OCI-LY7 (cell line): ENCODE measurements at regions not wholly inside any gene's neighbourhood (a gene's known extent, or its start where the extent isn't known, plus 50 kb on each side); places are given as distances from the start of the nearest gene placed in this dataset.

Experiments used
- BruUV-seq: library from RNA; stranded (reverse); fragments of 400-500 nt; replicated peaks from 2 replicates; lab custom pipeline; 2021; lab: Mats Ljungman, UMichigan
- CTCF ChIA-PET: fragments of 300-600 bp; sonication (Branson Sonifier 250); formaldehyde crosslinking; loops from one replicate; lab custom pipeline; 2022; ENCODE audit warnings: antibody characterized with exemption; ENCODE audit not compliant: unreplicated experiment; lab: Charles Lee
- POLR2A ChIA-PET: fragments of 300-600 bp; sonication (Branson Sonifier 250); formaldehyde crosslinking; loops from one replicate; lab custom pipeline; 2022; ENCODE audit warnings: antibody characterized with exemption; lab: Charles Lee
- DNase-seq: peaks from one replicate; pipeline ENCODE4 v3.0.0-alpha.2; 2015; ENCODE audit warnings: low spot score
- H2AFZ ChIP-seq: fragments of 200-600 bp; sonication (generic), shearing (Covaris generic); 2 replicates; pipeline ENCODE4 v1.6.1; 2014; ENCODE audit warnings: mild to moderate bottlenecking, antibody characterized with exemption, low read length, moderate library complexity
- H3K27ac ChIP-seq: fragments of 200-600 bp; sonication (generic); 2 replicates; pipeline ENCODE4 v1.5.1; 2014; ENCODE audit warnings: mixed run types, low read depth, mild to moderate bottlenecking, moderate library complexity, low read length, inconsistent platforms; ENCODE audit not compliant: poor library complexity, severe bottlenecking
- H3K36me3 ChIP-seq: fragments of 200-600 bp; sonication (generic); 2 replicates; pipeline ENCODE4 v1.6.1; 2014; ENCODE audit warnings: mild to moderate bottlenecking, antibody characterized with exemption, low read length, moderate library complexity, mixed read lengths; ENCODE audit not compliant: insufficient read depth
- H3K4me1 ChIP-seq: fragments of 200-600 bp; sonication (generic); 2 replicates; pipeline ENCODE4 v1.5.1; 2014; ENCODE audit warnings: mild to moderate bottlenecking, low read length; ENCODE audit not compliant: insufficient read depth, poor library complexity, severe bottlenecking
- H3K4me2 ChIP-seq: fragments of 200-600 bp; sonication (generic); 2 replicates; pipeline ENCODE4 v1.6.1; 2014; ENCODE audit warnings: mild to moderate bottlenecking, low read length
- H3K4me3 ChIP-seq: fragments of 200-600 bp; sonication (generic); 2 replicates; pipeline ENCODE4 v1.5.1; 2014; ENCODE audit warnings: mild to moderate bottlenecking, low read depth, low read length; ENCODE audit not compliant: poor library complexity, severe bottlenecking
- H3K79me2 ChIP-seq: fragments of 200-600 bp; sonication (generic); 2 replicates; pipeline ENCODE4 v1.6.1; 2016; ENCODE audit warnings: low read depth, mild to moderate bottlenecking, low read length, moderate library complexity, mixed read lengths; ENCODE audit not compliant: insufficient read depth
- H3K9me2 ChIP-seq: fragments of 200-600 bp; sonication (generic); 2 replicates; pipeline ENCODE4 v1.6.1; 2016; ENCODE audit warnings: mild to moderate bottlenecking, low read length, mixed read lengths; ENCODE audit not compliant: insufficient read depth
- H3K9me3 ChIP-seq: fragments of 200-600 bp; sonication (generic); 2 replicates; pipeline ENCODE4 v1.6.1; 2014; ENCODE audit warnings: mild to moderate bottlenecking, mixed run types, low read length, mixed read lengths
- H4K20me1 ChIP-seq: fragments of 200-600 bp; sonication (generic); 2 replicates; pipeline ENCODE4 v1.6.1; 2014; ENCODE audit warnings: mild to moderate bottlenecking, antibody characterized with exemption, low read length, moderate library complexity, mixed read lengths; ENCODE audit not compliant: insufficient read depth
- EZH2phosphoT487 ChIP-seq: fragments of 200-600 bp; sonication (generic); IDR thresholded peaks from 2 replicates; pipeline ENCODE4 v1.6.1; 2018; ENCODE audit warnings: low read depth, borderline replicate concordance, mild to moderate bottlenecking, mixed run types, antibody characterized with exemption, low read length, moderate library complexity, mixed read lengths
- intact Hi-C: fragments of 100-400 bp; cut with micrococcal nuclease; formaldehyde crosslinking; loops from one replicate; pipeline ENCODE4 v1.10.0; 2022; ENCODE audit not compliant: unreplicated experiment
- TF ChIP-seq, protein P1 (sequence below): fragments of 200-600 bp; sonication (generic); conservative IDR thresholded peaks from 2 replicates; pipeline ENCODE4 v1.5.1; 2014; ENCODE audit warnings: mild to moderate bottlenecking, antibody characterized with exemption, low read length, moderate library complexity, mixed read lengths

DNA sequence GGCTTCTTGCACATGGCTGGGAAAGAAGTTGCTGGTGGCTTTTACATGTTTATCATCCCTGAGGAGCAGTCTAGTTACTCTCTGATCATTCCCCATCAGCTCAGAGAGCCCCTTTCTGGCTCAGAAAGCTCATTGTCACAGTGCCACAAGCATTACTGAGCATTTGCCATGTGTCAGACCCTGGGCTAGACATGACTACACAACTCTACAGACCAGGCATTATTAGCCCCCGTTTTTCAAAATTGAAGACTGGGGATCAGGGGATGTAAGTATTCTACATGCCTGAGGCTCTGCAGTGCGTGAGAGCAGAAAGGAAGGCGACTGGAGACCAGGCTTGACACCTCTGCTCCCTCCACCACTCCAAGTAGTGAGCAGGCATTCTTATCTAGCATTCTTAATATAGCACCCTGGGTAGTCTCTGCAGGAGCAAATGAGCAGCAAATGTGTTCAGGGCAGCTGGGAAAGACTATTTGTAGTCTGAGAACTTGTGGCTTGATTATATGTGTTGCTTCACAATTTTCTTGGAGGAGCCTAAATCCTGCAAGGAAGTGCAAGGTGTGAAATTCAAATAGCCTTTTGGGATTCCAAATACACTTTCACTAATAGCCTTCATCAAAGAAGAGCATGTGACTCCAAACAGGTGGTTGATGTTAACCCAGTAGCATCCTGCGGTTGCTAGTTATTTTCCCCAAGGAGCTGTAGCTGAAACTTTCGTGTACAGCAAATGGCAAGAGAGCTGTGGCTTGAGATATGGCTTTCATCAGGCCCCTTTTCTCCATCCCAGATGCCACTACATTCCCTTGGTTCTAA is 143.2 kb downstream of the DDX1 start:
- Histone ChIP-seq H3K36me3 (no peaks in the 10 kb centered on the region), H3K27ac (no peak overlapping the region), H2AFZ (no peak overlapping the region), H3K9me3 (no peaks in the 10 kb centered on the region), H3K9me2 (no peaks in the 10 kb centered on the region), H3K79me2 (no peaks in the 10 kb centered on the region), H3K4me1 (peaks cover 10% of the 10 kb centered on the region), H3K4me2 (no peak overlapping the region), H4K20me1 (no peaks in the 10 kb centered on the region), H3K4me3 (no peak overlapping the region)
- no peak for DNase-seq
- TF ChIP-seq EZH2phosphoT487 = no peak
- TF ChIP-seq, protein P1, sequence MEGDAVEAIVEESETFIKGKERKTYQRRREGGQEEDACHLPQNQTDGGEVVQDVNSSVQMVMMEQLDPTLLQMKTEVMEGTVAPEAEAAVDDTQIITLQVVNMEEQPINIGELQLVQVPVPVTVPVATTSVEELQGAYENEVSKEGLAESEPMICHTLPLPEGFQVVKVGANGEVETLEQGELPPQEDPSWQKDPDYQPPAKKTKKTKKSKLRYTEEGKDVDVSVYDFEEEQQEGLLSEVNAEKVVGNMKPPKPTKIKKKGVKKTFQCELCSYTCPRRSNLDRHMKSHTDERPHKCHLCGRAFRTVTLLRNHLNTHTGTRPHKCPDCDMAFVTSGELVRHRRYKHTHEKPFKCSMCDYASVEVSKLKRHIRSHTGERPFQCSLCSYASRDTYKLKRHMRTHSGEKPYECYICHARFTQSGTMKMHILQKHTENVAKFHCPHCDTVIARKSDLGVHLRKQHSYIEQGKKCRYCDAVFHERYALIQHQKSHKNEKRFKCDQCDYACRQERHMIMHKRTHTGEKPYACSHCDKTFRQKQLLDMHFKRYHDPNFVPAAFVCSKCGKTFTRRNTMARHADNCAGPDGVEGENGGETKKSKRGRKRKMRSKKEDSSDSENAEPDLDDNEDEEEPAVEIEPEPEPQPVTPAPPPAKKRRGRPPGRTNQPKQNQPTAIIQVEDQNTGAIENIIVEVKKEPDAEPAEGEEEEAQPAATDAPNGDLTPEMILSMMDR = no peak
- ChIA-PET CTCF (no interaction called here), POLR2A (interaction anchor here (0.7 kb wide), 1 partner anchor 775 kb away, joined by 3 read pairs; no protein-coding TSS in a partner anchor)
- no TSS peak for BruUV-seq
- intact Hi-C loops = no loop called here

- ChIA-PET CTCF (no interaction called here), POLR2A (no interaction called here)
- H4K20me1 ChIP-seq = no peaks in the 10 kb centered on the region
- no peak for DNase-seq
- no peaks in the 10 kb centered on the region for H3K36me3 ChIP-seq
- no peak overlapping the region for H2AFZ ChIP-seq
- BruUV-seq = no TSS peak
- TF ChIP-seq, protein P1 = no peak
- no peak for TF ChIP-seq EZH2phosphoT487
- H3K4me2 ChIP-seq = no peak overlapping the region
- intact Hi-C loops = no loop called here
- H3K79me2 ChIP-seq = no peaks in the 10 kb centered on the region
- H3K4me3 ChIP-seq = no peak overlapping the region
- H3K9me3 ChIP-seq = no peaks in the 10 kb centered on the region
- H3K9me2 ChIP-seq = no peaks in the 10 kb centered on the region
- peaks cover 10% of the 10 kb centered on the region for H3K4me1 ChIP-seq
- no peak overlapping the region for H3K27ac ChIP-seq
Observed at GRCh38 chr2:15735484-15736326, 144.0 kb downstream of the DDX1 start.
